ENCODE measurements at regions not wholly inside any gene's neighbourhood (a gene's known extent, or its start where the extent isn't known, plus 50 kb on each side); places are given as distances from the start of the nearest gene placed in this dataset.
A peak's percentile ranks its signal among the peaks of the same experiment; 100 is the strongest.

DNA sequence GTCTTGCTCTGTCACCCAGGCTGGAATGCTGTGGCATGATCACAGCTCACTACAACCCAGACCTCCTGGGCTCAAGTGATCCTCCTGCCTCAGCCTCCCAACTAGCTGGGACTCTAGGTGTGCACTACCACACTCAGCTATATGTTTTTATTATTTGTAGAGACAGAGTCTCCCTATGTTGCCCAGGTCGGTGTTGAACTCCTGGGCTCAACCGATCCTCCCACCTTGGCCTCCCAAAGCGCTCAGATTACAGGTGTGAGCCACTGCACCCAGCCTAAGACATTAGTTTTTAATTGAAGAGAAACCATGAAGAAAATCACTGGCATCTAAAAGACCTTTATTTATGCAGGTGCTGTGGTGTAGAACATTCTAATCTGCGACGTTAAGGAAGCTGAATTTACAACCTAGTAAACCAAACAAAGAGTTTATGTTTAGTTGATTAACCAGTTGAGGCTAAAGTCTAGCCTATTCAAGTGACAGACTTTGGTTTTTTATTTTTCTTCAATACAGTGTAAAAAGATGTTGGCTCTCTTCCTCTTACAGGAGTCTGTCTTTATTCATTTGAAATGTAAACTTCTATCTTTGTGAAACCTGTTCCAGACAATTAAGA, 52.5 kb upstream of the NBL1 start:
- Histone ChIP-seq H3K27me3 (no peaks in the 10 kb centered on the region), H3K4me1 (peaks cover 0 to 11% (median 7%) of the 10 kb centered on the region in 3 donors), H3K4me3 (no peak overlapping the region), H3K9me3 (no peaks in the 10 kb centered on the region), H3K27ac (peak overlapping the region in 1 of 4 donors; percentile 2), H3K36me3 (no peaks in the 10 kb centered on the region)
- intact Hi-C loops (cut with DNase I): no loop called here
- WGBS, 2 donors: 37 to 54% methylated on average over 5 of the region's 5 CpGs
- DNase-seq: no peak
- TF ChIP-seq POLR2A (IDR thresholded peaks at IDR 0.05): no peak

DNA sequence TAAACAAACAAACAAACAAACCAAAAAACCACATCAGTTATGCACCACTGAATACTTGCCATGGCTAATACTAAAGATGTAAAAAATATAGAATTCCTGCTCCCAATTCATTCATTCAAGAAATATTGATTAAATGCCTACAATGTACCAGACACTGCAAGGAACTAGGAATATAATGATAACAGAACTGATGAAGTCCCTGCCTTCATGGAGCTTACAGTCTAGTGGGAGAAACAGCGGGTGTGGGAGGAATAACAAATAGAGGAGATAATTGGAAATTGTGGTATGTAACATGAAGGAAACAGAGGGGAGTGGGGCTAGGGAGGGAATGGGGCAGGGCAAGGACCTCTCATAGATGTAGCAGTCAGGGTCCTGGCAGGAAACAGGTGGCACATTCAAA, 58.6 kb upstream of the NBL1 start:
- no peaks in the 10 kb centered on the region for H3K27me3 ChIP-seq
- no peak overlapping the region for H3K27ac ChIP-seq
- H3K36me3 ChIP-seq: no peaks in the 10 kb centered on the region
- no peak for TF ChIP-seq POLR2A (IDR thresholded peaks at IDR 0.05)
- TF ChIP-seq, protein P1, sequence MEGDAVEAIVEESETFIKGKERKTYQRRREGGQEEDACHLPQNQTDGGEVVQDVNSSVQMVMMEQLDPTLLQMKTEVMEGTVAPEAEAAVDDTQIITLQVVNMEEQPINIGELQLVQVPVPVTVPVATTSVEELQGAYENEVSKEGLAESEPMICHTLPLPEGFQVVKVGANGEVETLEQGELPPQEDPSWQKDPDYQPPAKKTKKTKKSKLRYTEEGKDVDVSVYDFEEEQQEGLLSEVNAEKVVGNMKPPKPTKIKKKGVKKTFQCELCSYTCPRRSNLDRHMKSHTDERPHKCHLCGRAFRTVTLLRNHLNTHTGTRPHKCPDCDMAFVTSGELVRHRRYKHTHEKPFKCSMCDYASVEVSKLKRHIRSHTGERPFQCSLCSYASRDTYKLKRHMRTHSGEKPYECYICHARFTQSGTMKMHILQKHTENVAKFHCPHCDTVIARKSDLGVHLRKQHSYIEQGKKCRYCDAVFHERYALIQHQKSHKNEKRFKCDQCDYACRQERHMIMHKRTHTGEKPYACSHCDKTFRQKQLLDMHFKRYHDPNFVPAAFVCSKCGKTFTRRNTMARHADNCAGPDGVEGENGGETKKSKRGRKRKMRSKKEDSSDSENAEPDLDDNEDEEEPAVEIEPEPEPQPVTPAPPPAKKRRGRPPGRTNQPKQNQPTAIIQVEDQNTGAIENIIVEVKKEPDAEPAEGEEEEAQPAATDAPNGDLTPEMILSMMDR (IDR thresholded peaks at IDR 0.05): no peak
- H3K4me3 ChIP-seq: no peak overlapping the region
- intact Hi-C loops (cut with DNase I): loop anchor here (10.0 kb wide), 1 partner anchor 191 kb away; no protein-coding TSS in a partner anchor
- H3K9me3 ChIP-seq: no peaks in the 10 kb centered on the region
- no peaks in the 10 kb centered on the region for H3K4me1 ChIP-seq
- WGBS, 2 donors: 84 to 95% methylated on average over 1 of the region's 1 CpG
- DNase-seq: no peak

DNA sequence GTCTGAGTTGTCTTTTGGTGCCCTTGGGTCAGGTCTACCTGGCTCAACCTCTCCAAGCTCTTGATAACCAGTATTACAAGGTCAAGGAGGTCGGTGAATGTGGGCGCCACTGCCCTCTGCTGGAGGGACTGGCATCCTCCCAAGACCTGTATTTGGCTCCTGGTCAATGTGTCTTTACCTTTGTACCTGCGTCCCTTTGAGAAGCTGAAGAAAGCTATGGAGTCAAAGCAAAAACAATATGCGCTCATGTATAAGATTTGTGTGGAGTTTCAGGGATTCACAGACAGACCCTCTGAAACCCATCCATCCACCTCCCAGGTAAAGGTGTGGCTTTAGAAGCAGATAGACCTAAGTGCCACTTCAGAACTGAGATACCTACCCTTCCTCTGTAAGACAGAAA, 61.8 kb upstream of the NBL1 start:
- no peaks in the 10 kb centered on the region for H3K4me1 ChIP-seq
- TF ChIP-seq, protein P1 (IDR thresholded peaks at IDR 0.05): peak; percentile 59 to 83 (median 78)
- no peak for TF ChIP-seq POLR2A (IDR thresholded peaks at IDR 0.05)
- 19 to 42% methylated on average over 4 of the region's 4 CpGs for WGBS, 2 donors
- no peak overlapping the region for H3K4me3 ChIP-seq
- no peak for DNase-seq
- H3K36me3 ChIP-seq: no peaks in the 10 kb centered on the region
- no peaks in the 10 kb centered on the region for H3K9me3 ChIP-seq
- intact Hi-C loops (cut with DNase I): loop anchor here (10.0 kb wide), 1 partner anchor 188 kb away; no protein-coding TSS in a partner anchor
- H3K27me3 ChIP-seq: no peaks in the 10 kb centered on the region
- no peak overlapping the region for H3K27ac ChIP-seq

DNA sequence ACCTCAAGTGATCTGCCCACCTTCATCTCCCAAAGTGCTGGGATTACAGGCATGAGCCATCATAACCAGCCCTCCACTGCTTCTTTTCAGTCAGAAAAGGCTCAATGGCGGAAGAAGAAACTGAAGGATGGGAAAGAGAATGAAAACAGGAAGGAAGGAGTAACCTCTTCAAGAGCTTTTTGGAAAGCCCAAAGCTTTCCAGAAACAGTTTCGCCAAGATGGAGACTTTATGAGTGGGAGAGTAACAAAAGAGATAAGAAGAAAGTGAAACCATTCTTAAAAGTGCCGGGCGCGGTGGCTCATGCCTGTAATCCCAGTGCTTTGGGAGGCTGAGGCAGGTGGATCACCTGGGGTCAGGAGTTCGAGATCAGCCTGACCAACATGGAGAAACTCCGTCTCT, 62.7 kb upstream of the NBL1 start:
- Histone ChIP-seq H3K9me3 (no peaks in the 10 kb centered on the region), H3K36me3 (no peaks in the 10 kb centered on the region), H3K27ac (no peak overlapping the region), H3K4me1 (no peaks in the 10 kb centered on the region), H3K4me3 (no peak overlapping the region), H3K27me3 (no peaks in the 10 kb centered on the region)
- TF ChIP-seq POLR2A (IDR thresholded peaks at IDR 0.05): no peak
- TF ChIP-seq, protein P1 (IDR thresholded peaks at IDR 0.05): no peak
- 85 to 88% methylated on average over 7 of the region's 7 CpGs for WGBS, 2 donors
- intact Hi-C loops (cut with DNase I): loop anchor here (10.0 kb wide), 1 partner anchor 187 kb away; no protein-coding TSS in a partner anchor
- no peak for DNase-seq

DNA sequence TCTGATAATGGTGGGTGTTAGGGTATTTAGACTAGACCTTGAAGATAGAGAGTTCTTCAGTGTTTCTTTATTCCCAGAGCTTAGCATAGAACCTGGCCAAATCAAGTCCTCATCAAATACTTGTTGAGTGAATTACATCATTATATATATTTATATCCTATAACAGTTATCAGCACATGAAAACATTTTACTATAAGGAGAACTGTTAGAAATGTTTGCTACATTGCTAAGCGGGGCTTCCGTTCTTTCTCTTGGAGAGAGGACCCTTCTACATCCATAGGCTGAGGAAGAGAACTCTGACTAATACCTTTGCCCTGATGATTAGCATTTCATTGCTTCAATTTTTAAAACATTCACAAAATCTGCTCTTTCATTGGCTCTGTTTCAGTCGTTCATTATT, 66.5 kb upstream of the NBL1 start:
- DNase-seq: no peak
- Histone ChIP-seq H3K9me3 (no peaks in the 10 kb centered on the region), H3K27ac (no peak overlapping the region), H3K4me3 (no peak overlapping the region), H3K27me3 (no peaks in the 10 kb centered on the region), H3K36me3 (no peaks in the 10 kb centered on the region), H3K4me1 (no peaks in the 10 kb centered on the region)
- TF ChIP-seq, protein P1 (IDR thresholded peaks at IDR 0.05): no peak
- TF ChIP-seq POLR2A (IDR thresholded peaks at IDR 0.05): no peak
- intact Hi-C loops (cut with DNase I): no loop called here
- WGBS, 2 donors: 87 to 91% methylated on average over 3 of the region's 3 CpGs

DNA sequence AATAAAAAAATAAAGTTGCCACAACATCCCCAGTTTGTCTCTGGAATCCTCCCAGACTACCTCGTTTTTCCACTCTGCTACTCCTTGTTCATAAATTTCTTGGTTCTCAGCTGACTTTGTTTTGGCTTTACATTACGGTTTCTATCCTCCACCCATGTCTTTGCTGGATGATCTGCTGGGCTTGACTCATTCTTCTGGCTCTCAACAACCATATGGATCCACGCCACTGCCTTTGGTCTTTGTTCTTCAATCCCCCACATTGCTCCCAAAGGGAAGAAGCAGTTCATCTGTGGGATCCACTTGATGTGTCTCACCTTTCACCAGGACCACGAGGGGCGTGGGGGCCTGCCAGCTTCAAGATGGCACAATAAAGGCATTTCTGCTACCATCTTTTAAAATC, 67.1 kb upstream of the NBL1 start:
- no peak overlapping the region for H3K27ac ChIP-seq
- H3K9me3 ChIP-seq: no peaks in the 10 kb centered on the region
- no peaks in the 10 kb centered on the region for H3K4me1 ChIP-seq
- WGBS, 2 donors: 32 to 36% methylated on average over 5 of the region's 5 CpGs
- no peaks in the 10 kb centered on the region for H3K36me3 ChIP-seq
- H3K27me3 ChIP-seq: no peaks in the 10 kb centered on the region
- TF ChIP-seq, protein P1 (IDR thresholded peaks at IDR 0.05): no peak
- TF ChIP-seq POLR2A (IDR thresholded peaks at IDR 0.05): no peak
- intact Hi-C loops (cut with DNase I): no loop called here
- no peak overlapping the region for H3K4me3 ChIP-seq
- DNase-seq: no peak

All from esophagus squamous epithelium (tissue), 5 donors.